CD4-positive, alpha-beta T cell (primary cell): ENCODE measurements at regions not wholly inside any gene's neighbourhood (a gene's known extent, or its start where the extent isn't known, plus 50 kb on each side); places are given as distances from the start of the nearest gene placed in this dataset.

Source experiments
- ATAC-seq: fragments of 200-7000 bp; cut with Tn5 transposase; one replicate; pipeline ENCODE4 v1.10.0; 2022; ENCODE audit warnings: mild to moderate bottlenecking; ENCODE audit not compliant: poor library complexity
- CTCF ChIA-PET: fragments of 350-600 bp; sonication (Branson Sonifier 250); formaldehyde crosslinking; loops from one replicate; lab custom pipeline; 2021; ENCODE audit warnings: antibody characterized with exemption, inconsistent platforms; lab: Charles Lee
- POLR2A ChIA-PET: fragments of 350-600 bp; sonication (Branson Sonifier 250); formaldehyde crosslinking; loops from one replicate; lab custom pipeline; 2021; ENCODE audit warnings: antibody characterized with exemption, inconsistent platforms; lab: Charles Lee
- DNase-seq, 14 experiments: peaks; one replicate each; pipeline ENCODE4 v3.0.0-alpha.2; 2013 to 2020; ENCODE audit warnings: mixed read lengths in 2 of 14
- H3K27ac ChIP-seq, 2 donors: one replicate each; pipeline versions ENCODE4 v1.5.1 to v1.7.0; 2013; ENCODE audit warnings: low read length in 2 of 2, low read depth in 1 of 2, mild to moderate bottlenecking in 1 of 2
- H3K27me3 ChIP-seq, 2 experiments: 1 replicate in 1 of 2; 2 replicates in 1 of 2; pipeline versions ENCODE4 v1.6.1 to v1.7.0; 2013; ENCODE audit warnings: low read length in 2 of 2, control low read depth in 1 of 2, mild to moderate bottlenecking in 1 of 2, moderate library complexity in 1 of 2; ENCODE audit not compliant: insufficient read depth in 2 of 2, control insufficient read depth in 1 of 2
- H3K36me3 ChIP-seq: one replicate; pipeline ENCODE4 v1.6.1; 2013; ENCODE audit warnings: low read length, control low read depth; ENCODE audit not compliant: insufficient read depth
- H3K4me1 ChIP-seq: one replicate; pipeline ENCODE4 v1.6.1; 2013; ENCODE audit warnings: low read length, control low read depth; ENCODE audit not compliant: insufficient read depth
- H3K4me3 ChIP-seq: one replicate; pipeline ENCODE4 v1.5.1; 2013; ENCODE audit warnings: mild to moderate bottlenecking, low read length, moderate library complexity
- H3K9me3 ChIP-seq, 2 experiments: 1 replicate in 1 of 2; 2 replicates in 1 of 2; pipeline versions ENCODE4 v1.6.1 to v1.7.0; 2013; ENCODE audit warnings: low read length in 2 of 2, mild to moderate bottlenecking in 2 of 2, control low read depth in 1 of 2, moderate library complexity in 1 of 2; ENCODE audit not compliant: control insufficient read depth in 1 of 2, insufficient read depth in 1 of 2
- H3K27ac Mint-ChIP-seq: one replicate; pipeline ENCODE4 v1.8.0; 2020; ENCODE audit warnings: mixed read lengths
- H3K27me3 Mint-ChIP-seq: one replicate; pipeline ENCODE4 v1.8.0; 2021; ENCODE audit warnings: mixed read lengths
- H3K36me3 Mint-ChIP-seq: one replicate; pipeline ENCODE4 v1.8.0; 2021; ENCODE audit warnings: low read depth, mixed read lengths
- H3K4me1 Mint-ChIP-seq: one replicate; pipeline ENCODE4 v1.8.0; 2021; ENCODE audit warnings: low read depth, mixed read lengths
- H3K4me3 Mint-ChIP-seq: one replicate; pipeline ENCODE4 v1.8.0; 2020; ENCODE audit warnings: mild to moderate bottlenecking, mixed read lengths
- H3K9me3 Mint-ChIP-seq: one replicate; pipeline ENCODE4 v1.8.0; 2020; ENCODE audit warnings: mixed read lengths
- intact Hi-C, 2 experiments: fragments of 100-400 bp; cut with DNase I in 1 of 2; cut with micrococcal nuclease in 1 of 2; formaldehyde crosslinking; loops; one replicate each; pipeline versions ENCODE4 v1.15.1 to v1.9.0; 2023 to 2025; cut with DNase I, micrococcal nuclease
- TF ChIP-seq, protein P1 (sequence below): fragments of 200-600 bp; IDR thresholded peaks from one replicate; pipeline ENCODE4 v1.8.0; 2022; ENCODE audit warnings: antibody characterized with exemption, mild to moderate bottlenecking

- POLR2A ChIA-PET, result no interaction called here
- intact Hi-C loops, result no loop called here
- H3K27ac Mint-ChIP-seq, result no peak overlapping the region
These were observed 244.9 kb downstream of the SEMA3D start for GRCh38 chr7:84941936-84942335.

GRCh38 chr7:84941291-84941690 lies 245.6 kb downstream of the SEMA3D start:
- Mint-ChIP-seq H3K4me3 (no peak overlapping the region), H3K27me3 (no peaks in the 10 kb centered on the region), H3K4me1 (no peaks in the 10 kb centered on the region), H3K9me3 (no peaks in the 10 kb centered on the region), H3K36me3 (no peaks in the 10 kb centered on the region), H3K27ac (no peak overlapping the region)
- intact Hi-C loops, result no loop called here
- ChIA-PET CTCF (no interaction called here), POLR2A (interaction anchor here (0.6 kb wide), 1 partner anchor 364 kb away, joined by 3 read pairs; no protein-coding TSS in a partner anchor)
- Histone ChIP-seq H3K36me3 (no peaks in the 10 kb centered on the region), H3K4me3 (no peak overlapping the region), H3K27ac (no peak overlapping the region), H3K9me3 (peaks cover 0 to 13% of the 10 kb centered on the region in 2 experiments), H3K4me1 (no peaks in the 10 kb centered on the region), H3K27me3 (no peaks in the 10 kb centered on the region)
- ATAC-seq (no peak), DNase-seq (no peak)
- TF ChIP-seq, protein P1, sequence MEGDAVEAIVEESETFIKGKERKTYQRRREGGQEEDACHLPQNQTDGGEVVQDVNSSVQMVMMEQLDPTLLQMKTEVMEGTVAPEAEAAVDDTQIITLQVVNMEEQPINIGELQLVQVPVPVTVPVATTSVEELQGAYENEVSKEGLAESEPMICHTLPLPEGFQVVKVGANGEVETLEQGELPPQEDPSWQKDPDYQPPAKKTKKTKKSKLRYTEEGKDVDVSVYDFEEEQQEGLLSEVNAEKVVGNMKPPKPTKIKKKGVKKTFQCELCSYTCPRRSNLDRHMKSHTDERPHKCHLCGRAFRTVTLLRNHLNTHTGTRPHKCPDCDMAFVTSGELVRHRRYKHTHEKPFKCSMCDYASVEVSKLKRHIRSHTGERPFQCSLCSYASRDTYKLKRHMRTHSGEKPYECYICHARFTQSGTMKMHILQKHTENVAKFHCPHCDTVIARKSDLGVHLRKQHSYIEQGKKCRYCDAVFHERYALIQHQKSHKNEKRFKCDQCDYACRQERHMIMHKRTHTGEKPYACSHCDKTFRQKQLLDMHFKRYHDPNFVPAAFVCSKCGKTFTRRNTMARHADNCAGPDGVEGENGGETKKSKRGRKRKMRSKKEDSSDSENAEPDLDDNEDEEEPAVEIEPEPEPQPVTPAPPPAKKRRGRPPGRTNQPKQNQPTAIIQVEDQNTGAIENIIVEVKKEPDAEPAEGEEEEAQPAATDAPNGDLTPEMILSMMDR, result no peak

More at GRCh38 chr7:84941936-84942335, 244.9 kb downstream of the SEMA3D start:
- Mint-ChIP-seq H3K4me3 (no peak overlapping the region), H3K4me1 (no peaks in the 10 kb centered on the region), H3K27me3 (no peaks in the 10 kb centered on the region), H3K9me3 (no peaks in the 10 kb centered on the region), H3K36me3 (no peaks in the 10 kb centered on the region)
- TF ChIP-seq, protein P1, result no peak
- H3K9me3 ChIP-seq, result peaks cover 0 to 9% of the 10 kb centered on the region in 2 experiments
- H3K27ac ChIP-seq, result no peak overlapping the region
- no peaks in the 10 kb centered on the region for H3K36me3 ChIP-seq
- DNase-seq (no peak), ATAC-seq (no peak)
- H3K4me1 ChIP-seq, result no peaks in the 10 kb centered on the region
- H3K4me3 ChIP-seq, result no peak overlapping the region
- CTCF ChIA-PET, result no interaction called here
- no peaks in the 10 kb centered on the region for H3K27me3 ChIP-seq

DNA sequence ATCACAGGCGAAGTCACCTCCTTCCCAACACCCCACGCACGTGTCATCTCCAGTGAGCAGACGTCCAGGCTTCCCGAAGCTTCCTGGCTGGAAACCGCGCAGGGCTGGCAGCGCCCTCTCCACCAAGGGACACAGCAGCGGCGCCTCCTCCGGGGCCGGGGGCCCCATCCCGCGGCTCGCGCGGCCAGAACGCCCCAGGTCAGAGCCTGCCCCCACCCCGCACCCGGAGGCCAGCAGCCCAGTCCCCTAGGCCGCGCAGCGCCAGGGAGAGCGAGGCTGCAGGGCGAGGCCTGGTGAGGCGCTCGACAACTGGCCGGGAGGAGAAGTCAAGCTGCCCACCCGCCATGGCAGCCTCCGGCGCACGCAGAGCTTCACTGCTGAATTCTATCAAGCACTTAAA lies 247.0 kb downstream of the SEMA3D start:
- no peaks in the 10 kb centered on the region for H3K9me3 Mint-ChIP-seq
- Histone ChIP-seq H3K27me3 (no peaks in the 10 kb centered on the region), H3K36me3 (no peaks in the 10 kb centered on the region), H3K4me3 (no peak overlapping the region), H3K9me3 (peaks cover 0 to 13% of the 10 kb centered on the region in 2 experiments), H3K27ac (no peak overlapping the region), H3K4me1 (no peaks in the 10 kb centered on the region)
- no peak for ATAC-seq
- ChIA-PET CTCF (no interaction called here), POLR2A (no interaction called here)
- no peaks in the 10 kb centered on the region for H3K36me3 Mint-ChIP-seq
- DNase-seq, result peak in 1 of 14 experiments; percentile 9
- H3K4me1 Mint-ChIP-seq, result no peaks in the 10 kb centered on the region
- no peak overlapping the region for H3K27ac Mint-ChIP-seq
- no peaks in the 10 kb centered on the region for H3K27me3 Mint-ChIP-seq
- TF ChIP-seq, protein P1, result no peak
- intact Hi-C loops, result no loop called here
- no peak overlapping the region for H3K4me3 Mint-ChIP-seq
